ENCODE measurements at regions not wholly inside any gene's neighbourhood (a gene's known extent, or its start where the extent isn't known, plus 50 kb on each side); places are given as distances from the start of the nearest gene placed in this dataset.
"Not testable (repeated sequence)": the region's sequence is repeated elsewhere in the genome, so short reads cannot be mapped to it uniquely, and the experiment has no call there.

DNA sequence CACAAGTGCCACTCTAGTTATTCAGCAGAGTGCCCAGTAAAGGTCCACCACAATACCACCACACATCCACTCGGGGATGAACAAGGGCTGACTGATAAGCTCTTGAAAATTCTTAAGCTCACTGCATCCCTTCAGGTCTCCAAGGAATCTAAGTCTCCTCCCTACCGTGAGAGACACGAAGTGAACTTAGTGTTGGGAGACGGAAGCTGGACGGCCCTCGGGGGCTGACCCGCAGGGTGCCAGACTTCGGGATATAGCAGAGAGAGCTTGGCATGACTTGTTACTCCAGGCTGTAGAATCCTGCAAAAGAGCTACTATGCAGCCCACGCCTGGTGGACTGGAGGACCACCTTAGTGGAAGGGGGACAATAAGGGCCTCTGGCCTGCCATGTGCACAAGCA, 75.1 kb downstream of the LYZL1 start:
- not testable (repeated sequence) for DNase-seq (ENCODE audit: low read depth)

DNA sequence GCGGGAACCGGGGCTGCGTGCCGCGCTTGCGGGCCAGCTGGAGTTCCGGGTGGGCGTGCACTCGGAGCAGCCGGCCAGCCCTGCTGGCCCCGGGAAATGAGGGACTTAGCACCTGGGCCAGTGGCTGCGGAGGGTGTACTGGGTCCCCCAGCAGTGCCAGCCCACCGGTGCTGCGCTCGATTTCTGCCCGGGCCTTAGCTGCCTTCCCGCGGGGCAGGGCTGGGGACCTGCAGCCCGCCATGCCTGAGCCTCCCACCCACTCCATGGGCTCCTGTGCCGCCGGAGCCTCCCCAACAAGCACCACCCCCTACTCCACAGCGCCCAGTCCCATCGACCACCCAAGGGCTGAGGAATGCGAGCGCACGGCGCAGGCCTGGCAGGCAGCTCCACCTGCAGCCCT, 77.3 kb downstream of the LYZL1 start:
- DNase-seq (ENCODE audit: low read depth), result not testable (repeated sequence)

DNA sequence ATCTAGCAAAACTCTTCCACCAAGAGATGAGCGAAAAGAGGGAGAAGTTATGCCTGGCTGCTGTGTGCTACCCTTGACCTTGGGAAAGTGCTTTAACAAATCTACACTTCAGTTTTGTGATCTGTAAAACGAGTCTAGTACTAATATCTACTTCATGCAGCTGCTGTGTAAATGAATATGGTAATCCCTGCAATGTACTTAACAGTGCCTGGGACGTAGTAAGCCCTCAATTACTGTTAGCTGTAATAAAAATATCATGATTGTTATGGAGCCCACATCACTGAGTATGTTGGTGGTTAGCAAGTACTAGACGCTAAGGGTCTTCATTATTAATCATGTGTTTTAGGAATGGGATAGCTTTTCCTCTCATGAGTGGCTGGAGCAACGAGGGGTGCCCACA, 80.5 kb downstream of the LYZL1 start:
- DNase-seq (ENCODE audit: low read depth), result no peak

DNA sequence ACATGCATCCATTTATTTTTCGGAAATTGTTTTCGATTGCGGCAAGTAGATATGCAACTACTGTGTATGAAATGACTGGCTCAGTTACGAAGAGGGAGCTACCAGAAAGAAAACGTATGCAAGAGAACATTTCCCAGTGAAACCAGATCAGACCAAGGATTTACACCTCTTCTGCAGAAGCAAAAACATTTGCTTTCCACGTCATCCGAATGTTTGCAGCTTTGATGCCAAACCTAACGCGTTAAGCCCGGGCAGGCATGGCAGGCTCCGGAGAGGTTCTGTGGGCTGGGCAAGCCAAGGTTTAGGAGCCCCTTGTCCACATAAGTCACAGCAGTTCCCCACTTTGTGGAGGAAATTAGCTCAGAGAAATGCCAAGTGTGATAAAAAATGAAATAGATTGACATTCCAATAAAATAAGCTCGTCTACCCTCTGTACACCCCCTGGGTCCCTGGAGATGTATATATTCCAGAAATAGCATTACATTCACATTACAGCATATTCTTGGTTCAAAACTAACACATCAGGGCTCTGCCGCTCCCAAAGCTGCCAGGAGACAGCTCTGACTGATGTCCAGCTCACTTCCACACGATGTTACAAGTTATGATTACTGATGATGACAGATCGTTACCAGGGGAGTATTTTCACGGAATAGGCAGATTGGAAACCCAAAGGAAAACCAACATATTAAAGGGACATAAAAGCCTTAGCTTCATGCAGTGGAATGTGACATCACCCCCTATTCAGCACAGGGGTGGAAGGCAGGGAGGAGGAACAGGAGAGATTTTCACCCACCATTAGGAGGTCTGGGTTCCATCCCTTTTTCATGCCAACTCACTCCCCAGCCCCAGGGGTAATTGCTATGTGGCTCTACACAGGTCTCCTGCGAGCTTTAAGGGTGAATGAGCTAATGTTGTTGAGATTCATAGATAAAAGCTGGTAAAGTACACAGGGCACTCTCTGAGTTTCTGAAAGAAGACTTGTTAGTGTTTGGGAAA, 81.5 kb downstream of the LYZL1 start:
- DNase-seq (ENCODE audit: low read depth), result no peak

DNA sequence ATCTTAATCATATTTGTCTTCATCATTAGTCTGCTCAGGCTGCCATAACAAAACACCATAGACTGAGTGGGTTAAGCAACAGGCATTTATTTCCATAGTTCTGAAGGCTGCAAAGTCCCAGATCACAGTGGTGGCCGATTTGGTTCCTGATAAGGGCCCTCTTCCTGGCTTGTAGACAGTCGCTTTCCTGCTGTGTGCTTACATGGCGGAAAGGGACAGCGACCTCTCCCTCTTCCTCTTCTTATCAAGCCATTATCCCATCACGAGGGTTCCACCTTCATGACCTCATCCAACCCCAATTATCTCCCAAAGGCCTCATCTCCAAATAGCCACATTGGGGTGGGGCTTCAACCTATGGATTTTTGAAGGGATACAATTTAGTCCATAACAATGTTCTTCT, 84.0 kb downstream of the LYZL1 start:
- DNase-seq (ENCODE audit: low read depth), result no peak

DNA sequence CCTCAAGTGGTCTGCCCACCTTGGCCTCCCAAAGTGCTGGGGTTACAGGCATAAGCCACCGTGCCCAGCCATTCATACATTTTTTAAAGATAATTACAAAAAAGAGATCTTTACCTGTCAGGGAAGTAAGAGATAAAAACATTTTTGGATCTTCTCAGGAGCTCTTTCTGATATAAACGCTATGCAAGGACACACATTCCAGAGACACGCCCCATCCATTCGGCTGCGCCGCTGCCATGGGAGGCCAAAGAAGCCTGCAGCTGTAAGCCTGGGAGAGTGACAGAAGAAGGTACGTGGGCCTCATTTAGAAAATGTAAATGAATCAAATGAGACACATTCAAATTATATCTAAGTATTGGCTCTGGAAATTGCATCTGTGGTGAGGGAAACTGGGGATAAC, 85.3 kb downstream of the LYZL1 start:
- no peak for DNase-seq (ENCODE audit: low read depth)

DNA sequence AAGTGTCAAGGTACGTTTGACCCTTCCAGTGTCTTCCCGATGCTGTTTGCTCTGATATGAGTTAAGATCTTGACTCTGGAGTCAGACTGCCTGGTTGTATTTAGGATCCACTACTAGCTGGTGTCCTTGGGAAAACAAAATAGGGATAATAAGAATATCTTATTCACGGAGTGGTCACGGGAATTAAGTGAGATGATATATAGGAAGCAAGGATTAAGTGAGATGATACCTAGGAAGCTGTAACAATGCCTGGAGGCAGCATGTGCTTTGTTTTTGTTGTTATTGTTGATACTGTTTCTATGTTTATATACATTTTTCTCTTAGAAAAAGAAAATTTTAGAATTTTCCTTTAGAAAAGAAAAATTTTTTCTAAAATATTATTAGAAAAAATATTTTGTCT, 87.0 kb downstream of the LYZL1 start:
- no peak for DNase-seq (ENCODE audit: low read depth)

DNA sequence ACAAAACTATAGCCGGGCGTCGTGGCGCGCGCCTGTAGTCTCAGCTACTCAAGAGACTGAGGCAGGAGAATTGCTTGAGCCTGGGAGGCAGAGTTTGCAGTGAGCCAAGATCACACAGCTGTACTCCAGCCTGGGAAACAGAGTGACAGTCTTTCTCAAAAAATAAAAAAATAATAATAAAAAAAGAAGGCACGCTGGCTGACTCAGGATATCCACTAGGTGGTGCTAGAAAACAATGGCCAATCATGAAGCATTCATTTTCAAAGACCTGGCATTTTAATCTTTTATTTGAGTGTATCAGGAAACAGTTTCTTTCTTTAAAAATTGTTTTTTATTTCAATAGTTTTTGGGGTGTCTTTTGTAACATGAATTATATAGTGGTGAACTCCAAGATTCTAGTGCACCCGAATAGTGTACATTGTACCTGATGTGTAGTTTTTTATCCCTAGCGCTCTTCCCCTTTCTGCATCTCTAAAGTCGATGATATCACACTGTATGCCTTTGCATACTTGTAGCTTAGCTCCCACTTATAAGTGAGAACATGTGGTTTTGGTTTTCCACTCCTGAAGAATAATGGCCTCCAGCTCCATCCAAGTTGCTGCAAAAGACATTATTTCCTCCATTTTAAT, 88.6 kb downstream of the LYZL1 start:
- DNase-seq (ENCODE audit: low read depth), result peak; percentile 44

DNA sequence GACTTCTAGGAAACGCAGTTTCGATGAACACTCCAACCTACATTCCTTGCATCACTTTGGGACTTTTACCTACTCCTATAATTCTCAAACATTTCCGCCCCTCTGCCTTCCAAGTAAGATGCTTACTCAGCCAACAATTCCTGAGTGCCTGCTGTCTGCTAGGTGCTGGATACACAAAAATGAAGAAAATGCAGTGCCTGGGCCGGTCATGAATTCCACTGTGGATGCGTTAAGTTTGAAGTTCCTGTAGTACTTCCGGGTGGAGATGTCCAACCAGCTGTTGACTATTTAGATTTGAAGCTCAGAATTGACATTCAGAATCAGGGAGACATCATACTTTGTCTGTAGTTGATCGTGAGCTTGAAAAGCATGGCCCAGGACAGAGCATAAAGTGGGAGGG, 89.2 kb downstream of the LYZL1 start:
- DNase-seq (ENCODE audit: low read depth), result no peak

DNA sequence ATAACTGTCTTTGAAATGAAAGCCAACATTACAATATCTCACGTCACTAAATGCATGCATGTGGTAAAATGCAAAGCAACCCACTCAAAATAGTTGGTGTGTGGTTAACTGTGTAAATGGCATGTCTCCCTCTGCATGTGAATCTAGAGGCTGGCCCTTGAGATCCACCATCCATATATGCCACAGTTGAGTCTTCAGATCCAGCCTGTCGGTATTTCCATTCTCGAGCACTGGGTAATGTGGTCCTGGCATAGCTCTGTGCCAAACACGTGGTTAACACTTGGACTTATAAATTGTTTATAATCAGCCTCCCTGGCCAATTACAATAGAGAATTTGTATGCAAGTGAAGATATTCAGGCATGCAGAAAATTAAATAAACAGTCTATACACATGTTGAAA, 90.3 kb downstream of the LYZL1 start:
- no peak for DNase-seq (ENCODE audit: low read depth)

DNA sequence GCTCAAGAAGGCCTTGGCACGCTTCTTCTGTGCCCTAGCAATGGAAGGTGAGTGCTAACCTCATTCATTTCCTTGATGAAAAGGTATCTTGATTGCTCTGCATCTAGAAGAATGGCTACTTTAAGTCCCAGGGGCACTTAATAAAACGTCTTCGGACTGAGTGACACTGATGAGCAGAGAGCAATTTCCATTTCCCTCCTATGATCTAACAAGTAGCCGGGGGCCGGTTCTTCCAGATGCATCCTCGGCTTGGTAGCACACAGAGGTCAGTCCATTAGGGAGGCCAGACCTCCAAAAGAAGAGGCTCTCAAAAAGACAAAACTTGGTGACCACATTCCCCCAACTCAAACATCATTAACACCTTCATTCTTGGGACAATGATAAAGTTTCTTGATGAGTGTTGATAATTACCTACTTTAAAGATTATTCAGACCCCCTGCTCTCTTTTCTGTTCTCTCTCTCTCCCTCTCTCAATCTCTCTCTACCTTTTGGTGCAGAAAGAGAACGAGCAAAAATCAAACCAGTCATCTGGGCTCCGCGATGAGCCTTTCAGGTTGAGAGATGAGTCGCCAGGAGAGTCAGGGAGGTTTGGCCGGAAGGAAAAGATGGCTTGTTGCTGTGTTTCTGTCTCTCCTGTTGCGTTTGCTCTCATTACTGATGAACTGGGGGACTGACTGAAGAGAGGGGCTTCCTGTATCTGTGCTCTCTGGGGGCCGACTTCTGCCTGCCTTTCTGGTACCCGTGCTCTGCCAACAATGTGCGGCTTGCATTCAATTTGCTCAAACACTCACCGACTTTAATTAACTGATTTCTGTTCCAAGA, 91.1 kb downstream of the LYZL1 start:
- not testable (repeated sequence) for DNase-seq (ENCODE audit: low read depth)

DNA sequence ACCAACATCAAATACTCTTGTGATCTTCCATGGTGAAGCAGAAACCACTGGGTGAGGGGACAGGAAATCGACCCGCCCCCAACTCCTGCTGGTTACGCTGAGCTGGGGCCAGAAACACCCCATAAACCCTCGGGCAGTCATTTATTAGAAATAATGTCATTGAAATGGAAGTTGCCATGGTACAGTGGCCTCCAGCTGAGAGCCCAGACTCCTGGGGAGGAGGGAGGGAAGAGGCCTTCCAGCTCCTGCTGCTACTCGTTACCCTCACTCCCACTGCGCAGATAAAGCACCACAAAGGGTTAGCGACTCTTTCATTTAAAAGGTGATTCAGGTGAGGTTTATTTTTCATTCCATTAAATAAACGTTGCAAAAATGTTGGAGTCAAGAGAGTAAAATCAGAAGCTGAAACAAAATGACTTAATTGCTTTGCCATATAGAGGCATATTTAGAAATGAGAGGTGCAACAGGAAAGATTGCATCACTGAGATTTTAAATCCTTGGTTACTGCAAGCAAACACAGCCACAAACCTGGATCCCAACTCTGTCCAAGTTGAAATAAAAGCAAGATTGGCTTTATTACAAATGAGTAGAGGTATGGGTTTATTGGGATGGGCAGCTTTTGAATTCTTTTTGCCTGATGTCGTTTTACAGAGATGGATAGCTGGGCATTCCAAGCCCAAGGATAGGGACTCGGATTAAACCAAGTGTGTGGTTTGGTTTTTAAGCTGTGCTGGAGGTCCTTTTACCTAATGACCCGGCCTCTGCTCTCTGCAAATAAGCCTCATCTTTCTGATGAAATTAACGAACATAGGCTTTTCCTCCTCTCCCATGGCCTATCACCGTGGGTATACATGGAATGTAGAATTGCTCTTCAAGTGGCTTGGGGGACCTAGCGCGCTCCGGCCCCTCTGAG, 92.0 kb downstream of the LYZL1 start:
- peak; percentile 13 for DNase-seq (ENCODE audit: low read depth)

DNA sequence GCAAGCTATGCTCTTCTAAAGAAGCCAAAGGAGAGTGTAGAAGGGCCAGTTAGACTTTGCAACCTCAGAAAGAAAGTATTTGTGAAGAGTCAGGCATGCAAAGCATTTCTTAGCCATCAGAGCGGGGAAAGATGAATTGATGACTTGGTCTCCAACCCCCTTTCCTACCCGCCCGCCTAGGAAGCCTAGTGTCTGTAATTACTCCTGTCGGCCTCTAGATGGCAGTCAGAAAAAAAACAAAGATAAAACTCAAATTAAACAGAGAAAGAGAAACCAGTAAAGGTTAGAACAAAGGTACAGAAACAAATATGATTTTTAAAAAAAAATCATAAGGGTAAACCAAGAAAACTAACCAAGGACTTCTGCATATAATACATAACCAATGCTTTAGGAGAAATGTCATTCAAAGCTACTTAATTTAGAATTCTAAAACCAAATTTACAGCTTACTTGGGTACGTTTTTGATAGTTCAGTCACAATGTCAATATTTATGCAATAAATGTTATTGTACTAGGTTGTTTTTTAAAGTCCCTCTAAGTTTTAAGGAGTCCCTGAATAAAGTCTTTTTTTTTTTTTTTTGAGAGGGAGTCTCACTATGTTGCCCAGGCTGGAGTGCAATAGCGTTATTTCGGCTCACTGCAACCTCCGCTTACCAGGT, 97.6 kb downstream of the LYZL1 start:
- DNase-seq (ENCODE audit: low read depth), result peak; percentile 51

DNA sequence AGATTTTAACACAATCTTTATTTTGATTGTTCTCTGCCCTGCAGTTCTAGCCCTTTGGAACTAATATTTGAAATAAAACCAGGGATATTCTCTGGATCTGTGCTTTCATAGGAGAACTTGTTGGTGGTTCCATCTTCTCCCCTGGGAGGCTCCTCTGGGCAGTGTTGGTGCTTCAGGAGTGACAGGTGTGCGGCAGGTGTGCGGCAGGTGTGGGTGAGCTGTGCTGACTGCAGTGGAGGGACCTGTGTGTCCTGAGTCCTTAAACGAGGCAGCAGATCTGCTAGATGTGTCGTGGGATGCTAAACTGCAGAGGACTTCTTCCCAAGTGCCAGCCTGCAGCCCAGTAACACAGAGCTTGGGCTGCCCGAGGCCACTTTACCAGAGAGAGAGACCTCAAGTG, 98.4 kb downstream of the LYZL1 start:
- no peak for DNase-seq (ENCODE audit: low read depth)

DNA sequence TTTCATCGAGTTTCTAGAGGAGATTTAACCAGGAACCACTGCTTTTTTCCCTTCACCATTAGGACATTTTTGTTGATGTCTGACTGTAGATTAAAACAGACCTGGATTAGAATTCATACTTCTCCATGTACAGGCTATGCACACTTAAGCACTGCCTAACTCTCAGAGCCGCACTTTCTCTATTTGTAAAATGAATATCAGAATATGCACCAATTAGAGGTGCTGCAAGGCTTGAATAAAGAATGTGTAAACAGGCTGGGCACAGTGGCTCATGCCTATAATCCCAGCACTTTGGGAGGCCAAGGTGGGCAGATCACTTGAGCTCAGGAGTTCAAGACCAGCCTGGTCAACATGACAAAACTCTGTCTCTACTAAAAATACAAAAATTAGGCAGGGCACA, 99.2 kb downstream of the LYZL1 start:
- DNase-seq (ENCODE audit: low read depth), result not testable (repeated sequence)

DNA sequence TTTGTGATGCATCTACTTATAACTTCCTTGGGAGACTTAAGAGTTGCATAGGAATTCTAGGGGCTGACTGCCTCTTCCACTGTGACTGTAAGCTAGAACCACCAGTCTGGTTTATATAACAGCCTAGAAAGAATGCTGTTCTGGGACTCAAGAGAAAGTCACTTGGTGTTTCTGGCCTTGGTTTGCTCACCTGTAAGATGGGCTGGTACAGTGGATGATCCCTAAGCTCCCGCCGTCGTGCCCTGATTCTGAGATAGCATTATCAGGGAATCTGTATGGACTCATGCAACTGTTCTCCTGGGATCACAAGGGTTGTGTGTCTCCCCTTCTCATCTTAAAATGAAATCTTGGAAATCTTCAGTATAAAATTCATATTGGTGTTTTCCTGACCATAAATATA, 100.6 kb downstream of the LYZL1 start:
- DNase-seq (ENCODE audit: low read depth), result no peak

DNA sequence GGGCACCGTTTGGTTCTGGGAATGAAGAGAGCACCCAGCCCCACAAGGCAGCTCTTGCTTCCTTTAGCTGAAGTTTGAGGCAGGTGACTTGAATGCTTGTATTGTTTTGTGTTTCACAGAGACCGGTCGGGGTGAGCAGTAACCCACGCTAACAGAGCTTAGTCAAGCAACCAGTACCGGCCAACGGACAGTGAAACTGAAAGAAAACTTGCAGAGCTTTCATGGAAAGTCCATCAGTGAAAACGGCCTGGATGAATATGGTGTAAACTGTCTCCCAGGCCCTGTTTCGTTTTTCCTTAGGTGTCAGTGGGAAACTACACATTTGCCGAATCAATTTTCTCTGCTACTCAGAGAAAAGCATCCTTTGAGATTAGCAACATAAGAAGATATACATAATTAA, 101.1 kb downstream of the LYZL1 start:
- no peak for DNase-seq (ENCODE audit: low read depth)

DNA sequence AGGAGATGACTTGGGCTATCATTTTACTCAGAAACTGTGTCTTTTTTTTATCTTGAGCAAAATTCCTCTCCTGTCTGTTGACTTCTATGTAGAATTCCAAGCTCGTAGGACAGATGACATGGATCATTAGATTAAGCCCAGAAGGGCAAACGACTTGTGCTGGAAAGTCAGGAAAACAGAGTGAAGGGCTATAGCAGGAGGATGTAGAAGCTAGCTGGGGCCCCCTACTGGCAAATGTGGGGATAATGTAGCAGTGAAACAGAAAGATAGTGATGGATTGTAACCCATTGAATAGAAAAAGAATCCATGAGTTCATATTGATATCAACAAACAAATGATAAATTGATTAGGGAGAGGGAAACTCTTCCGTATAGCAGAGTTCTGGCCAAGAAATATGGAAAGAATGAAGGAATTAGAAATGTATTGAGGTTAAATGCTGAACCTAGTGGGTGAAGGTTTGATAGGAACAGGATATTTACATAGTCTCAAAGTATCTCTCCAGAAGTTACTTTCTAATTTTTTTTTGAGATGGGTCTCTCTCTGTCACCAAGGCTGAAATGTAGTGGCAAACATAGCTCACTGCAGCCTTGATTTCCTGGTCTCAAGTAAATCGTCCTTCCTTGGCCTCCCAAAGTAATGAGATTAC, 103.6 kb downstream of the LYZL1 start:
- peak; percentile 57 for DNase-seq (ENCODE audit: low read depth)

DNA sequence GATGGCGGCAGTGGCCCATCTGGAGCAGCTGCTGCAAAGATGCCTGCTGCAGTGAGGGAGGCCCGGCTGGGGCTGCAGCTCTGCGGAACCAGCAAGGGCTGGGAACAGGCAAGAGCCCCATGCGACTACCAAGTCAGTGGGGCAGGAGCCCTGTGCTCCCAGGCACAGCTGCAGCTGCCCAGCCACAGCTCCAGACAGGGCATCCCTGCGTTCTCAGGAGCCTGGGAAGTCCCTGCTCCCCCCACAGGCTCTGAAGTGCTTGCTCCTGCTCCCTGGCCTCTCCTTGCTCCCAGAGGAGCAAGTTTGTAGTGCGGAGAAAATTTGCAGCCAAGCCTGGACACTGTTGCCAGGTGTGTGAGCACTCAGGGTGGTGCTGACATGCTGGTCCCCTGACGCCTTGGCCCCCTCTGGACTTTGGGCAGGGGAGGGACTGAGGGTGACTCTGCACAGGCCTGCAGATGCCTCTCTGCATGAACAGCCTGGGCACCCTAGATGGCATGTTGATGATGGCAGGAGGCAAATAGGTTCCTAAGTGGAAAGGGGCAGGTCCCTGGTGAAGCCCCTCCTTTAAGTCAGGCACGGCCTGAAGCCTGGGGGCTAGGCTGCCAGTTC, 105.6 kb downstream of the LYZL1 start:
- DNase-seq (ENCODE audit: low read depth), result no peak

DNA sequence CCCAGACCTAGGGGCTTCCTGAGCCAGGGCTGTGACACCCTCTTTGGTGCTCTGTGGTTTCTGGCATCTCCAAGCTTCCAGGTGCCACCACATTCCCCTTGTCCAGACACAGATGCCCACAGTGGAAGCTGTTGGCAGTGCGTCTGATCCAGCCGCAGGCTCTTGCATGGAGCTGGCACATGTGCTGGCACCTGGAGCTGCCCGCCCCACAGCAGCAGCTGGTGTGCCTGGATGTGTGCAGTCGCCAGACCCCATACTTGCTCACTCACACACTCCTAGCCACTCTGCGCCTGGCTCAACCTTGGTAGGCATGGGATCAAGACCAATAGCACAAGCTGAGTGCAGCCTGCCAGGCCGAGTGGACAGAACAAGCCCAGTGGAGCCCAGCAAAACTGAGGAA, 106.5 kb downstream of the LYZL1 start:
- DNase-seq (ENCODE audit: low read depth), result no peak
